H1 (cell line): ENCODE measurements at regions not wholly inside any gene's neighbourhood (a gene's known extent, or its start where the extent isn't known, plus 50 kb on each side); places are given as distances from the start of the nearest gene placed in this dataset.

Source experiments
- EP300 ChIP-seq, 2 experiments: IDR thresholded peaks; 1 replicate in 1 of 2; 2 replicates in 1 of 2; pipeline ENCODE4 v1.6.1; 2011 to 2012; ENCODE audit warnings: low read depth in 2 of 2, low read length in 2 of 2, mild to moderate bottlenecking in 2 of 2, borderline replicate concordance in 1 of 2, inconsistent platforms in 1 of 2, moderate library complexity in 1 of 2
- GABPA ChIP-seq: IDR thresholded peaks from 2 replicates; pipeline ENCODE4 v1.6.1; 2011; ENCODE audit warnings: mild to moderate bottlenecking, low read length, moderate library complexity, borderline replicate concordance; ENCODE audit not compliant: insufficient read depth
- HDAC6 ChIP-seq: IDR thresholded peaks from one replicate; pipeline ENCODE4 v1.7.1; 2012; ENCODE audit warnings: low read depth, mild to moderate bottlenecking, inconsistent platforms, low read length, moderate library complexity
- PHF8 ChIP-seq: fragments of 200-600 bp; sonication (generic); conservative IDR thresholded peaks from 2 replicates; pipeline ENCODE4 v1.7.1; 2012; ENCODE audit warnings: low read depth, mild to moderate bottlenecking, inconsistent platforms, low read length, moderate library complexity
- SP1 ChIP-seq: IDR thresholded peaks from 2 replicates; pipeline ENCODE4 v1.6.1; 2011; ENCODE audit warnings: low read depth, low read length
- SP2 ChIP-seq: IDR thresholded peaks from 2 replicates; pipeline ENCODE4 v1.6.1; 2012; ENCODE audit warnings: mild to moderate bottlenecking, low read length, inconsistent platforms
- TF ChIP-seq, protein P1 (sequence below), 3 experiments: IDR thresholded peaks; 1 replicate in 2 of 3; 2 replicates in 1 of 3; pipeline versions ENCODE4 v1.5.1 to v1.6.1; 2011; ENCODE audit warnings: low read length in 3 of 3, mild to moderate bottlenecking in 3 of 3, inconsistent platforms in 2 of 3, low read depth in 1 of 3, moderate library complexity in 1 of 3; ENCODE audit not compliant: insufficient read depth in 1 of 3; ENCODE audit errors: control extremely low read depth in 1 of 3
- TF ChIP-seq, protein P2 (sequence below): IDR thresholded peaks from 2 replicates; pipeline ENCODE4 v1.6.1; 2011; ENCODE audit warnings: low read length, improper control_type of control experiment

DNA sequence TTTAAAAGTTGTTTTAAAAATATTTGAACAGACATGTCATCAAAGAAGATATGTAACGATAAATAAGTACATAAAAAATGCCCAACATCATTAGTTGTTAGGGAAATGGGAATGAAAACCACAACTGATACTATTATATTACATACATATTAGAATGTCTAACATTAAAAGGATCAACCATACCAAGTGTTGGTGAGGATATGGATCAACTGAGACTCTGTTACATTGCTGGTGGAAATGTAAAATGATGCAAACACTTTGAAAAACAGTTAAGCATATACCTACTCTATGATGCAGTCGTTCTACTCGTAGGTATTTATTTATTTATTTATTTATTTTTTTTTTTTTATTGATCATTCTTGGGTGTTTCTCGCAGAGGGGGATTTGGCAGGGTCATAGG is 149.7 kb downstream of the BRMS1L start:
- TF ChIP-seq, protein P1, sequence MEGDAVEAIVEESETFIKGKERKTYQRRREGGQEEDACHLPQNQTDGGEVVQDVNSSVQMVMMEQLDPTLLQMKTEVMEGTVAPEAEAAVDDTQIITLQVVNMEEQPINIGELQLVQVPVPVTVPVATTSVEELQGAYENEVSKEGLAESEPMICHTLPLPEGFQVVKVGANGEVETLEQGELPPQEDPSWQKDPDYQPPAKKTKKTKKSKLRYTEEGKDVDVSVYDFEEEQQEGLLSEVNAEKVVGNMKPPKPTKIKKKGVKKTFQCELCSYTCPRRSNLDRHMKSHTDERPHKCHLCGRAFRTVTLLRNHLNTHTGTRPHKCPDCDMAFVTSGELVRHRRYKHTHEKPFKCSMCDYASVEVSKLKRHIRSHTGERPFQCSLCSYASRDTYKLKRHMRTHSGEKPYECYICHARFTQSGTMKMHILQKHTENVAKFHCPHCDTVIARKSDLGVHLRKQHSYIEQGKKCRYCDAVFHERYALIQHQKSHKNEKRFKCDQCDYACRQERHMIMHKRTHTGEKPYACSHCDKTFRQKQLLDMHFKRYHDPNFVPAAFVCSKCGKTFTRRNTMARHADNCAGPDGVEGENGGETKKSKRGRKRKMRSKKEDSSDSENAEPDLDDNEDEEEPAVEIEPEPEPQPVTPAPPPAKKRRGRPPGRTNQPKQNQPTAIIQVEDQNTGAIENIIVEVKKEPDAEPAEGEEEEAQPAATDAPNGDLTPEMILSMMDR (IDR thresholded peaks at IDR 0.05; ENCODE audit: control extremely low read depth in 1 of 3, insufficient read depth in 1 of 3, low read depth in 1 of 3, low read length in 3 of 3): no peak
- TF ChIP-seq SP1 (no peak), SP2 (no peak), HDAC6 (no peak), GABPA (no peak), EP300 (IDR thresholded peaks at IDR 0.05; ENCODE audit: borderline replicate concordance in 1 of 2, low read depth in 2 of 2, low read length in 2 of 2) (no peak), PHF8 (no peak)
- TF ChIP-seq, protein P2, sequence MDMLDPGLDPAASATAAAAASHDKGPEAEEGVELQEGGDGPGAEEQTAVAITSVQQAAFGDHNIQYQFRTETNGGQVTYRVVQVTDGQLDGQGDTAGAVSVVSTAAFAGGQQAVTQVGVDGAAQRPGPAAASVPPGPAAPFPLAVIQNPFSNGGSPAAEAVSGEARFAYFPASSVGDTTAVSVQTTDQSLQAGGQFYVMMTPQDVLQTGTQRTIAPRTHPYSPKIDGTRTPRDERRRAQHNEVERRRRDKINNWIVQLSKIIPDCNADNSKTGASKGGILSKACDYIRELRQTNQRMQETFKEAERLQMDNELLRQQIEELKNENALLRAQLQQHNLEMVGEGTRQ: no peak
